GM18498 (cell line): ENCODE measurements at regions not wholly inside any gene's neighbourhood (a gene's known extent, or its start where the extent isn't known, plus 50 kb on each side); places are given as distances from the start of the nearest gene placed in this dataset.

ENCODE experiments used
- ATAC-seq: cut with Tn5 transposase; IDR thresholded peaks from one replicate; pipeline ENCODE4 v1.9.1; 2021; ENCODE audit warnings: mild to moderate bottlenecking, moderate library complexity; ENCODE audit not compliant: unreplicated experiment

- ATAC-seq: no peak
Observed at GRCh38 chr1:117678246-117678977, 72.6 kb downstream of the TENT5C start.

- ATAC-seq: no peak
Observed at GRCh38 chr1:117679299-117679698, 73.5 kb downstream of the TENT5C start.

- ATAC-seq: no peak
Observed at GRCh38 chr1:117679868-117680267, 74.0 kb downstream of the TENT5C start.

- ATAC-seq: no peak
Observed at GRCh38 chr1:117680316-117681002, 74.6 kb downstream of the TENT5C start.

- ATAC-seq: no peak
Observed at GRCh38 chr1:117681093-117681900, 75.4 kb downstream of the TENT5C start.

DNA sequence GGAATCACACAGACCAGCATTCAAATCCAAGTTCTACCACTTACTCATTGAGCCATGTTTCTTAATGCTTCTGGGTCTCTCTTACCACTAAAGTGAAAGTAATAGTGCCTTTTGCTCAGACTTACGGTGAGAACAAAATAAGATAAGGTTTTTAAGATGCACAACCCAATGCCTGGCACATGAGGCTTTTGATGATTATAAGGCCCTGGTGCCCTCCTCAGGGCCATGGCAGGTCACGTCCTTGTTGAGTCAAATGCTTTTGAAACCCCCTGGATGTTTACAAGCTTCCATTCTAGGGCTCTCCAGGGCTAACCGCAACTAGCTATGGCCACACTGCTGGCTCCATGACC, 76.0 kb downstream of the TENT5C start:
- no peak for ATAC-seq

GRCh38 chr1:117682372-117682771, 76.5 kb downstream of the TENT5C start:
- ATAC-seq: no peak

GRCh38 chr1:117683571-117684285, 77.9 kb downstream of the TENT5C start:
- no peak for ATAC-seq

DNA sequence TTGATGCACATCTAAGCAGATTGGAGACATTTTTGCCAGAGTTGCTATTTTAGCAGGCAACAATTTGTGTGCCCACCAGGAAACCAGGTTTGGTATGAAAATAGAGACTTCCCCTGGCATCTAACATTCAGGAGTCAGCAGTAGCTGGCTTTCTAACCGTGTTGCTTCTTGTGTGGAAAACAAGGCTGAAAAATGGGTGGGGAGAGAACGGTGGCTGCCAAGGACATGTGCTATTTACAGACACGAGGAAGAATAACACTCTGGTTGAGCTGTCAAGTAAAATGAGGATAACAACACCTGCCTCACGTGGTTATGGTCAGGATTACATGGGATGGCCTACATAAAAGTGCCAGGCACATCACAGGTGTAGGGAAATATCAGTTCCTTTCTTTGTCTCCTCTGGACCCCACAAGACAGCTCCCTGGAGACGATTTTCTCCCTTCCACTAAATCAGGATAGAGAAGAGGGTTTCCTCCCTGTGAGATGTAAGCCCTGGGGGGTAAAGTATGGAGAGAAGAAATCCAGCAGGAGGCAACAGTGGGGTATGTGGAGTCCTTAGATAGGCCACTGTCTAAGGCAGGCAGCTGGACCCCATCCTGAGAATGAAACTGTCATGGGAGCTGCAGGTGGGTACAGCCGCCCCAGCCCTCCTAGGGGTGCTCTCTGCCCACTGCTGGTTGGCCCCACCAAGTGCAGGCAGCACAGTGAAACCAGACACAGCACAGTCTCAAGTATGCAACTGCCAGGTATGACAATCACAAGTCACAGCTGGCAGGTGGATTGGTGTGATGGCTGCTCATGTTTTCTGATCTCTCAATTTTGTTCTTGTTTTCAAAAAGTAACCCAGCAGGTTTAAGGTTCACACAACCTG, 80.3 kb downstream of the TENT5C start:
- ATAC-seq: peak; percentile 65

DNA sequence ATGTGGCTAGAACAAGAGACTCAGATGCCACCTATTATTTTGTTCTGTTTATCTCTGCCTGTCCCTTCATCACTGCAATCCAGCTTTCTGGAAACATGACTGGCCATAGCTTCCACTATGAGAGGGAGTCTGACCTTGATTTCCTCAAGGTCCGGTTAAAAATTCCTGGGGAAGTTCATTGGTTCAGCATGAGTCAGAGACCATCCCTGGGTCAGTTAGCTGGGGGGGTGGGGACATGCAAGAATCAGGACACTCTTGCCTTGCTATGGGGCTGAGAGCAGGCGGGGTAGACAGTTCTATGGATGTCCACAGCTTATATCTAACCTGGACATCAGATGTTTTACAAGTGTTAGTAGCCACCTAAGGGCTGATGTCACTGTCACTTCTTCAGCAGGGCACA, 81.1 kb downstream of the TENT5C start:
- ATAC-seq: no peak

- ATAC-seq: no peak
Observed at GRCh38 chr1:117689997-117690625, 84.3 kb downstream of the TENT5C start.

- no peak for ATAC-seq
Observed at GRCh38 chr1:117691942-117692341, 86.1 kb downstream of the TENT5C start.

DNA sequence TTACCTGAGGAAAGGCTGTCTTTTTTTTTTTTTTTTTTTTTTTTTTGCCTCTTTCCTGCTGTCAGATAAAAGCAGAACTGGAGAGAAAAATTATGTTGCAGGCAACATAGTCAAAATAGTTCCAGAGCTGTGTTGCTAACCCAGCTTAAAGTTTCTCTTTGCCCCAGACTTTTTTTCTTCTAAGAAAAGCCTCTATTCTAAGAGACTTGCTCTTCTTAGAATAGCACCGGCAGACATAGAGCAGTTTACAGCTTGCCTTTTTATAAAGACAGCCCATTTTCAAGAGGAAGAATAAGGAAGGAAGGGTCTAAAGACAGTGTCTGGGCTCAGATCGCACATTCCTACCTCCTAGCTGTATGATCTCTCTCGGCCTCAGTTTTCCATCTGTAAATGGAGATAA, 88.7 kb downstream of the TENT5C start:
- no peak for ATAC-seq

- no peak for ATAC-seq
Observed at GRCh38 chr1:117695796-117696490, 90.1 kb downstream of the TENT5C start.

- ATAC-seq: no peak
Observed at GRCh38 chr1:117696561-117696960, 90.7 kb downstream of the TENT5C start.

DNA sequence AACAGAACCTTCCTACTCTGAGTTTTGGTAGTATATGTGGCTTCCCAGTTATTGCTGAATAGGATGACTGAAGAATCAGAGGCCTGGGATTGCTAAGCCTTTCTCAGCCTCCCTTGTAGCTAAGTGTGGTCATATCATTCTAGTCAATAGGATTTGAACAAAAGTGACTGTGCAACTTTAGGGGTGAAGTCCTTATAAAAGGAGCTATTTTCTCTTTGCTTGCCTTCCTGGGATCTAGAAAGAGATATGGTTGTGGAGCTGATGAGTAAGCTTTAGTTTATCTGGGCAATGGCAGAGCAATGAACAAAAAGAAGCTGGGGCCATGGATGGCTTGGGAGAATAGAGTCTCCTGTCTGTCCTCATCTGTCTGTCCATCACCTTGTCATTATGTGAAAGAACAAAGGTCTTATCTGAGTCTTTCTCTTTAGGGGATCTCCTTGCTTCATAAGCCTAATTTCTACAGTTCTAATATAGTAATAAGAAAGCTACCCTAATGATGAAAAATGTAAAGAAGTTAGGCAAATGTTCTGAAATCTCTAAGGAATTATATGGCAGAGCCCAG, 91.5 kb downstream of the TENT5C start:
- no peak for ATAC-seq

DNA sequence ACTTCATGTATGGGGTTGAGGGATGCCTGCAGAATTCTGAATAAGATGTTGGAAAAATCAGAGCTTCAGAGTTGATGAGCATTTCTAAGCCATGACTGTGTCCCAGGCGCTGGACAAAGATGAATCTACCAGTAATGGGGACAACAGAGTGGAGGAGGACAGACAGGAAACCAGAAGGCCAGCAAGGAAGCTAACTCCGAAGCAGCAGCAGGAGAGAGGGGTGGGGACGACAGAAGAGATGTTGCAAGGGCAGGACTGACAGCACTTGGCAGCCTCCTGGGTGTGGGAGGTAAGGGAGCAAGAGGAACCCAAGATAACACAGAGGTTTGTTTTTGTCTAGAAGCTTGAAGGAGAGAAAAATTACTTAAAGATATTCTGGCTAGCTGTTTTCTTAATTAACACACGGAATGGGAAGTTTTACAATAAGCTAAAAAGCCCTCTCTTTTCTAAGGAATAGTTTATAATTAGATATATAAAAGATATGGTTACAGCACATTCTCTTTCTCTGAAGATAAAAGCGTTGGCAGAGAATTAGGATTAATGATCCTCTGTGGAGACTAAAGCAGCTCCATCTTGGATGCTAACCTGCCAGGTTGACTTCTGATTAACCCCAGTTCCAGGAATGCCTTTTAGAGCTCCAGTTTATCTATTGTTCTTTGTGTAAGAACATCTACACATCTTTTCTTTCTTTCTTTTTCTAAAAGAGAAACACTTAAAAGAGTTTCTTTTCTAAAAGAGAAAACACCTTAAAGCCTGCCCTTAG, 92.7 kb downstream of the TENT5C start:
- ATAC-seq: no peak

DNA sequence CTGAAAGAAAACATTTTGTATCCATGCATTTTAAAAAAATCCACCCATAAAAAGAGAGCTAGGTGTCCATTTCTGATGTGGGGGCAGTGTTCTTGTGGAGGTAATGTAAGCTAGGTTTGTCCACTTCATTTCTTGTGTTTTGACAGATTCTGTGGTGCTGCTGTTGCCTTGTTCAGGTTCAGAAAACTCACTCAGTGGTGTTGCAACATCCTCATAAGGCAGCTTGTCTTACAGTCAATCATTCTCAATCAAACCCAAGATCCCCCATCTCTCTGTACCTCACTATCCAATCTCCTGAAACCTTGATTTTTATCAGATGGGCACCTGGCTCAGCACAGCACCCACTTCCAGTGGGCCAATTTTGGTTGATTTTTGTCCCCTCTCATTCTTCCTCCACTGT, 94.1 kb downstream of the TENT5C start:
- no peak for ATAC-seq
